HFF-Myc (cell line): ENCODE measurements at regions not wholly inside any gene's neighbourhood (a gene's known extent, or its start where the extent isn't known, plus 50 kb on each side); places are given as distances from the start of the nearest gene placed in this dataset.
"Not testable (repeated sequence)": the region's sequence is repeated elsewhere in the genome, so short reads cannot be mapped to it uniquely, and the experiment has no call there.

Source experiments
- DNase-seq: peaks from one replicate; pipeline ENCODE4 v3.0.0-alpha.2; 2011; ENCODE audit warnings: low read depth; ENCODE audit errors: extremely low read depth
- H3K4me3 ChIP-seq: replicated peaks from 2 replicates; pipeline ENCODE4 v1.5.1; 2011; ENCODE audit warnings: low read depth, mild to moderate bottlenecking, control low read depth, low read length
- CTCF ChIP-seq: IDR thresholded peaks from 2 replicates; pipeline ENCODE4 v1.5.1; 2012; ENCODE audit warnings: mild to moderate bottlenecking, low read depth, low read length, control low read depth; ENCODE audit errors: missing control alignments

DNA sequence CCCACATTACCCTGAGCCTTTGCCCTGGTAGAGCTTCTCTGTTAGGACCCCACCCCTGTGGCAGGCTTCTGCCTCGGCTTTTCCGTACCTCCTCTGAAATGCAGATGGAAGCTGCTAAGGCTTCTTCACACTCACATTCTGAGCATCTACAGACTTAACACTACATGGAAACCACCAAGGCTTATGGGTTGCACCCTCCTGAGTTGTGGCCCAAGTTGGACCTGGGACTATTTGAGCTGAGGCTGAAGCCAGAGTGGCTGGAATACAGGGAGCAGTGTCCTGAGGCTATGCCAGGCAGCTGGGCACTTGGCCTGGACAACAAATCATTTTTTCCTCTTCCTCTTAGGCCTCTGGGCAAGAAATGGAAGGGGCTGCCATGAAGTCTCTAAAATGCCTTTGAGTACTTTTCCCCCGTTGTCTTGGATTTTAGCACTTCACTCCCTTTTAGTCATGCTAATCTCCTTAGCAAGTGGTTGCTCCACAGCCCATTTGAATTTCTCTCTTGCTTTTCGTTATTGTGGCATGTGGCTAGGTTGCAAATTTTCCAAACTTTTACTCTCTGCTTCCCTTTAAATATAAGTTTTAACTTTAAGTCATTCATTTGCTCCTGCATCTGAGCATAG is 114.8 kb upstream of the FIBIN start:
- no peak for TF ChIP-seq CTCF
- no peak overlapping the region for H3K4me3 ChIP-seq
- DNase-seq = no peak

GRCh38 chr11:26882363-26882880 is 111.5 kb upstream of the FIBIN start:
- H3K4me3 ChIP-seq, DNase-seq: not testable (repeated sequence)

- H3K4me3 ChIP-seq = no peak overlapping the region
- DNase-seq = no peak
- no peak for TF ChIP-seq CTCF
Observed at GRCh38 chr11:26891501-26891900, 102.4 kb upstream of the FIBIN start.

DNA sequence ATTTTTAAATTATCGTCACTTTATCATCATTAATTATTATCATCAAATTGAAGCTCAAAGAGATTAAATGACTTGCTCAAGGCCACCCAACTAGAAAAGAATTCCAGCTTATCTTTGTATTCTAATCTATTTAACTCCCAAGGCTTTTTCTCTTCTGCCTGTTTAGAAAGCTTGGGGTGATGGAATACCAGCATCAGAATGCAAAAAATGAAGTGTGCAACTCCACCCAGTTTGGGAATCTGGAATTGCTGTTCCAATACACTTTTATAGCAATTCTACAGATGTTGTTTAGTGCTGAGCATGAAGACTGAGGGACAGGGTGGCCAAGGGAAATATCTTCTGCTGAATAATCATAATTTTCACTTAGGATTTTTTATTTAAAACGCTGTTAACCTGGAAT is 97.2 kb upstream of the FIBIN start:
- no peak for DNase-seq
- TF ChIP-seq CTCF = no peak
- no peak overlapping the region for H3K4me3 ChIP-seq

DNA sequence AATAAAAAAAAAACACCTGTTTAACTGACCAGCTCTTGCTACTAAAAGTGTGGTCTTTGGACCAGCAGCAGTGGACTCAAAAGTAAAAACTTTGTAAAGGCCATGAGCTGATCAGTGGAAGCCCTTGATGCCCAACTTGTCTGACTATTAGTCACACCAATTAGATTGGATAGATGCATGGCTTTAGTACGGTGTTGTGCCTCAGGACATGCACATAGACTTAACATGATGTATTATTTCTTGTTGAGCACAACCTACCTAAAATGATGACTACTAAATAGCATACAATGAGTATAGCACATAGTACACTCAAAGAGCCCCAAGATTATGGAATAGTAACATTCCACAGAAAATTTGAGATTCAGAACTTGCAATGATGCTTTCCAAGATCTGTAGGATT is 95.1 kb upstream of the FIBIN start:
- no peak for DNase-seq
- no peak for TF ChIP-seq CTCF
- no peak overlapping the region for H3K4me3 ChIP-seq

DNA sequence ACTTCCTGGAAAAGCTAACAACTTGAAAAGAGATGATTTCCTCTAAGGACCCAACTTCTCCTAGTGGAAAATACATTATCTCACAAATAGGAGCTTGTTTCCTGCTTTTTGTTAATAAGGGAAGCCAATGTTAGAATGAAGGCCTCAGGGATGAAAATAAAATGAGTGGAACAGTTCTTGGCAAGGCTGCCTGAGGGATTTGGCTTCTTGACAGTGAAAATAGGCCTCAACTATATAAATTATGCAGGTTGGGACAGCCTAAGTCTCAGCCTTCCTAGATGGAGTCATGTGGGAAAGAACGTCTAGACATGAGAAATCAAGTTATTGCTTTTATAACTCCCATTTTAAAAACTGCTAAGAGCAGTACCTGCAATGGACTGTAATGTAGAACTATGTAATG is 92.8 kb upstream of the FIBIN start:
- H3K4me3 ChIP-seq = no peak overlapping the region
- no peak for TF ChIP-seq CTCF
- no peak for DNase-seq

DNA sequence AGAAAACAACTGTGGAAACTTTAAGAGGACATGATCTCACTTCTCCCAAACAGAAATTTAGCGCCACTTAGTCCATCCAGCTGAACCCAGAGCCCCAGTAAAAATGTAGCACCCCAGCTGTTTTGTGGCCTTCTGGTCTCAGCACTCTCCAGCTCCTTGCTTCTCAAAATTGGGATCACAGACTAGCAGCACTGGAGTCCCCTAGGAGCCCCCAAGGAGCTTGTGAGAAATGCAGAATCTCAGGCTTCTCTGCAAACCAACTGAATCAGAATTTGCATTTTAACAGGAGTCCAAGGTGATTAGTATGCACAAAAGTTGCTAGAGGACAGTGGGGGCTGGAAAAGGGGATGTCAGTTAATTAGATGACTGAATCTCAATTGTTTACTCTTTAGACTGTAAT is 89.8 kb upstream of the FIBIN start:
- TF ChIP-seq CTCF = no peak
- DNase-seq = no peak

More for the DNA sequence above, 89.8 kb upstream of the FIBIN start:
- H3K4me3 ChIP-seq = no peak overlapping the region
